ENCODE measurements at regions not wholly inside any gene's neighbourhood (a gene's known extent, or its start where the extent isn't known, plus 50 kb on each side); places are given as distances from the start of the nearest gene placed in this dataset.

GRCh38 chr18:23330423-23330822 is 122.7 kb upstream of the RIOK3 start:
- Histone ChIP-seq H3K36me3 (ENCODE audit: insufficient read depth, low read length) (no peaks in the 10 kb centered on the region), H3K4me1 (ENCODE audit: insufficient read depth, low read length) (no peaks in the 10 kb centered on the region), H3K9ac (ENCODE audit: low read length) (no peak overlapping the region), H3K27me3 (ENCODE audit: control insufficient read depth in 1 of 2, insufficient read depth in 2 of 2, low read length in 2 of 2) (no peaks in the 10 kb centered on the region), H3K27ac (ENCODE audit: low read depth, low read length) (no peak overlapping the region), H3K4me3 (ENCODE audit: low read depth in 1 of 2, low read length in 2 of 2) (no peak overlapping the region), H3K9me3 (ENCODE audit: low read length) (no peaks in the 10 kb centered on the region)

DNA sequence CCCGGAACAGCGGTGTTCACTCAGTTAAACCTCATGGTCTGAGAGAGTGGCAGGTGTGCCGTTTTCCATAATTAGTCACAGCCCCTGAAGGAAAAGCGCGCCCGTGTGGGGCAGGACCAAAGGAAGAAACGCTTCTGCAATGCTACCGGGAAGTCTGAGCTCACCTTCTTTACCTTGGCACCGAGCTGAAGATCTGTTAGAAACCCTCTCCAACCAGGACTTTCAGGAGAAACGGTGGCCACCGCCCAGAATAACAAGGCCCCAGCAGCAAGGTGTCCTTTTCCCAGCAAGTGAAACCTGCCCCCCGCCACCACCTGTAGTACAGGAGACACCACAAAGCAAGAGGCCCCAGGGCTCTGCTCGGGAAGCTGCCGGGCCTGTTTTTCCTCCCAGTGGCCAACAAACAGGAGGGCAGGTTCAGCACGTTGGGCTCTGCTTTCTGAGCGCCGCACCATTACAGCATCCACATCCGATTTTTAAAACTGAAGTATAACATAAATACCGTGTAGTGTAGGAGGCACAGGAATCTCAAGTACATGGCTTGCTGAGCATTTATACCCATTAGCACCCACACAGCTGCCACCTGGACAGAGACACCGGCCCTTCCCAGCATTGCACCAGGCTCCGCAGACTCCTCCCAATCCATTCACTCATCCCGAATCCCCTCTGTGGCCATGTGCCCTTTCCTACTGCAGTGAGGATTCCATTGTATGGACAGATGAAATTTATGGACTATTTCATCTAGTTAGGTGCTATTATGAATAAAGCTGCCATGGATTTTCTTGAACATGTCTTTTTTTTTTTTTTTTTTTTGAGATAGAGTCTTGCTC is 121.8 kb upstream of the RIOK3 start:
- H3K9me3 ChIP-seq (ENCODE audit: low read length), result no peaks in the 10 kb centered on the region
- H3K4me3 ChIP-seq (ENCODE audit: low read depth in 1 of 2, low read length in 2 of 2), result no peak overlapping the region
- H3K27ac ChIP-seq (ENCODE audit: low read depth, low read length), result no peak overlapping the region
- no peak overlapping the region for H3K9ac ChIP-seq (ENCODE audit: low read length)
- no peaks in the 10 kb centered on the region for H3K27me3 ChIP-seq (ENCODE audit: control insufficient read depth in 1 of 2, insufficient read depth in 2 of 2, low read length in 2 of 2)
- no peaks in the 10 kb centered on the region for H3K36me3 ChIP-seq (ENCODE audit: insufficient read depth, low read length)
- no peaks in the 10 kb centered on the region for H3K4me1 ChIP-seq (ENCODE audit: insufficient read depth, low read length)

DNA sequence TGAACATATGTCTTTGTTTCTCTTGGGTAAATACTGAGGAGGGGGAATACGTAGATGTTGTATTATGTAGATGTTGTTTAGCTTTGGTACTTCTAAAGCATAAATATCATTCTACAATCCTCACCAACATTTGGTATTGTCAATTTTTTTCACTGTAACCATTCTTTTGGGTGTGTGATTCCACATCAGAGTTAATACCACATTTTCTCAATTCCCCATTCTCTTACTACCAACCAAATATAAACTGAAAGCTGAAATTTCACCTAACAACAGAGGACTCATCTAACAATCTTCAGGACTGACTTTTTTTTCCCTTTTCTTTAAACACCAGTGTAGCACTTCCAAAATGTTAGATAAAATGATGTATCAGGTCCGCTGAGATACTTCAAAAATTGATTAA is 120.7 kb upstream of the RIOK3 start:
- no peaks in the 10 kb centered on the region for H3K9me3 ChIP-seq (ENCODE audit: low read length)
- no peak overlapping the region for H3K27ac ChIP-seq (ENCODE audit: low read depth, low read length)
- no peaks in the 10 kb centered on the region for H3K36me3 ChIP-seq (ENCODE audit: insufficient read depth, low read length)
- no peaks in the 10 kb centered on the region for H3K4me1 ChIP-seq (ENCODE audit: insufficient read depth, low read length)
- H3K27me3 ChIP-seq (ENCODE audit: control insufficient read depth in 1 of 2, insufficient read depth in 2 of 2, low read length in 2 of 2), result no peaks in the 10 kb centered on the region
- no peak overlapping the region for H3K9ac ChIP-seq (ENCODE audit: low read length)
- H3K4me3 ChIP-seq (ENCODE audit: low read depth in 1 of 2, low read length in 2 of 2), result no peak overlapping the region

- H3K4me3 ChIP-seq (ENCODE audit: low read depth in 1 of 2, low read length in 2 of 2), result no peak overlapping the region
Observed at GRCh38 chr18:23333827-23334226, 119.3 kb upstream of the RIOK3 start.

GRCh38 chr18:23334569-23334968 is 118.5 kb upstream of the RIOK3 start:
- H3K36me3 ChIP-seq (ENCODE audit: insufficient read depth, low read length), result no peaks in the 10 kb centered on the region
- H3K27ac ChIP-seq (ENCODE audit: low read depth, low read length), result no peak overlapping the region
- no peaks in the 10 kb centered on the region for H3K9me3 ChIP-seq (ENCODE audit: low read length)
- no peaks in the 10 kb centered on the region for H3K27me3 ChIP-seq (ENCODE audit: control insufficient read depth in 1 of 2, insufficient read depth in 2 of 2, low read length in 2 of 2)
- H3K4me1 ChIP-seq (ENCODE audit: insufficient read depth, low read length), result no peaks in the 10 kb centered on the region
- no peak overlapping the region for H3K4me3 ChIP-seq (ENCODE audit: low read depth in 1 of 2, low read length in 2 of 2)
- no peak overlapping the region for H3K9ac ChIP-seq (ENCODE audit: low read length)

More at GRCh38 chr18:23333827-23334226, 119.3 kb upstream of the RIOK3 start:
- Histone ChIP-seq H3K4me1 (ENCODE audit: insufficient read depth, low read length) (no peaks in the 10 kb centered on the region), H3K27me3 (ENCODE audit: control insufficient read depth in 1 of 2, insufficient read depth in 2 of 2, low read length in 2 of 2) (no peaks in the 10 kb centered on the region), H3K9ac (ENCODE audit: low read length) (no peak overlapping the region), H3K9me3 (ENCODE audit: low read length) (no peaks in the 10 kb centered on the region), H3K36me3 (ENCODE audit: insufficient read depth, low read length) (no peaks in the 10 kb centered on the region), H3K27ac (ENCODE audit: low read depth, low read length) (no peak overlapping the region)

DNA sequence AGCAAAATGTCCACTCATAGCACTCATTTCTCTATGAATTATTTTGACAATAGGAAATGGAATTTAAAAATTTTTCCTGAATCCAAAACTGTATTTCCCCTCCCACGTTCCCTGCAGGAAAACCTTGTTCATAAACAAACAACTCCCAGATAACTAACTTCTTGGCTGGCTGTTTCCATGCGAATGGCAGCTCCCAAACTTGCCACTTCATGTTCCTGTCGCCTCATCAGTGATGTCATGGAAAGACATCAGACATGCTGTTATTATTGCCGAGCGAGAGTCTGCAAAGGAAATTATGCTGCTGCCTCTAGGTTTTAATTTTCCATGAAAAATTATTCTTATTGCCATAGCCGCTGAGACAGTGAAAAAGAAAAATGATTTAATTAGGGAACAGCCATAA is 117.0 kb upstream of the RIOK3 start:
- Histone ChIP-seq H3K9me3 (ENCODE audit: low read length) (no peaks in the 10 kb centered on the region), H3K4me3 (ENCODE audit: low read depth in 1 of 2, low read length in 2 of 2) (no peak overlapping the region), H3K27ac (ENCODE audit: low read depth, low read length) (no peak overlapping the region), H3K27me3 (ENCODE audit: control insufficient read depth in 1 of 2, insufficient read depth in 2 of 2, low read length in 2 of 2) (no peaks in the 10 kb centered on the region), H3K4me1 (ENCODE audit: insufficient read depth, low read length) (no peaks in the 10 kb centered on the region), H3K36me3 (ENCODE audit: insufficient read depth, low read length) (no peaks in the 10 kb centered on the region), H3K9ac (ENCODE audit: low read length) (no peak overlapping the region)

- Histone ChIP-seq H3K27me3 (ENCODE audit: control insufficient read depth in 1 of 2, insufficient read depth in 2 of 2, low read length in 2 of 2) (no peaks in the 10 kb centered on the region), H3K4me3 (ENCODE audit: low read depth in 1 of 2, low read length in 2 of 2) (no peak overlapping the region), H3K27ac (ENCODE audit: low read depth, low read length) (no peak overlapping the region), H3K9ac (ENCODE audit: low read length) (no peak overlapping the region), H3K36me3 (ENCODE audit: insufficient read depth, low read length) (no peaks in the 10 kb centered on the region), H3K4me1 (ENCODE audit: insufficient read depth, low read length) (no peaks in the 10 kb centered on the region), H3K9me3 (ENCODE audit: low read length) (no peaks in the 10 kb centered on the region)
Observed at GRCh38 chr18:23337599-23338444, 115.3 kb upstream of the RIOK3 start.

DNA sequence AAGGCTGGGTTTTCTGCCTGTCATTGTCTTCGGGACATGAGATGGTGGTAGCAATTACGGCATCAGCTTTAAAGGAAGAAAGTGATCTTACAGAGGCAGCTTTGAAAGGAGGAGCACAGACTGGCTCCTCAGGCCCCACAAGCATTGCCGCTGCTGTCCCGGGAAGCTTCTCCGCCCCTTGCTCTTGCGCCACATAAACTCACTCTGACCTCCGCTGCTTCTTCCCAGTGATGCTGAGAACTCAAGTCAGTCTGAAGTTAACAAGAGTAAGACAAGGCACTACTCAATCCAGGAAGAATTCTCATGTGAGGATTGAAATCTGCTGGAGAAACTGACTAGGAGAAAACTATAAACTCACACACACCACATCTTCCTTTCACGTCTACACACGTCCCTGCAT is 112.4 kb upstream of the RIOK3 start:
- H3K9me3 ChIP-seq (ENCODE audit: low read length), result no peaks in the 10 kb centered on the region
- no peak overlapping the region for H3K27ac ChIP-seq (ENCODE audit: low read depth, low read length)
- H3K9ac ChIP-seq (ENCODE audit: low read length), result no peak overlapping the region
- no peaks in the 10 kb centered on the region for H3K36me3 ChIP-seq (ENCODE audit: insufficient read depth, low read length)
- no peaks in the 10 kb centered on the region for H3K4me1 ChIP-seq (ENCODE audit: insufficient read depth, low read length)
- no peak overlapping the region for H3K4me3 ChIP-seq (ENCODE audit: low read depth in 1 of 2, low read length in 2 of 2)
- no peaks in the 10 kb centered on the region for H3K27me3 ChIP-seq (ENCODE audit: control insufficient read depth in 1 of 2, insufficient read depth in 2 of 2, low read length in 2 of 2)

DNA sequence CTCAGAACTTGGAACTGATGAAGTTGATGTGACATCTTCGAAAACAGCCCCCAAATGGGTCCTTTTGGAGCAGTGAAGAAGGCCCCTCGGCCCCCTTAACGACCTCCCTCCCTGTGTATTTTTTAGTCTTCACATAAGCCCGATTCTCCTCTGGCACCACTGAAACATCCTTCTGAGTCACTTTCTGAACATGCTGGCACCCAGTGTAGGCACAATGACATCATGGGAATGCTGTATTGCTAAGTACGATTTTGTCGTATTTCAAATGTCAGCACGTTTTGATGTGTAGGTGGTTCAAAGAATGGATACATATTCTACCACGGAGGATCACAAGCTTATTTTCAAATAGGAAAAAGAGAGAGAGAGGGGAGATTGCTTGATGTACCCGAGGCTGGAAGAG is 111.7 kb upstream of the RIOK3 start:
- Histone ChIP-seq H3K9ac (ENCODE audit: low read length) (no peak overlapping the region), H3K27me3 (ENCODE audit: control insufficient read depth in 1 of 2, insufficient read depth in 2 of 2, low read length in 2 of 2) (no peaks in the 10 kb centered on the region), H3K4me3 (ENCODE audit: low read depth in 1 of 2, low read length in 2 of 2) (no peak overlapping the region), H3K4me1 (ENCODE audit: insufficient read depth, low read length) (no peaks in the 10 kb centered on the region), H3K27ac (ENCODE audit: low read depth, low read length) (no peak overlapping the region), H3K36me3 (ENCODE audit: insufficient read depth, low read length) (no peaks in the 10 kb centered on the region), H3K9me3 (ENCODE audit: low read length) (no peaks in the 10 kb centered on the region)

DNA sequence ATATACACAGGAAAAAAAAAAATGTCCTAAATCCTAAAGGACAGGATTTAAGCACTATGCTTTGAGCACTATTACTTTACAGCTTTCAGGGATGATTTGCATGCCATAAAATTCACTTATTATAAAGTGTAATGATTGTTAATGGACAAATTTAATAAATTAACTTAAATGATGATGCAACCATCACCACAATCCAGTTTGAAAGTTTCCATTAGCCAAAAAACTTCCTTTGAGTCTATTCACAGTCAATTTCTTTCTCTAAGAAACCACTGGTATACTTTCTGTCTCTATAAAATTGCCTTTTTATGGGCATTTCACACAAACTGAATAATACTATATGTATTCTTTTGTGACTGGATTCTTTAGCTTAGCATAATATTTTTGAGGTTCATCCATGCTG is 111.1 kb upstream of the RIOK3 start:
- H3K9ac ChIP-seq (ENCODE audit: low read length), result no peak overlapping the region
- H3K9me3 ChIP-seq (ENCODE audit: low read length), result no peaks in the 10 kb centered on the region
- no peaks in the 10 kb centered on the region for H3K36me3 ChIP-seq (ENCODE audit: insufficient read depth, low read length)
- H3K27ac ChIP-seq (ENCODE audit: low read depth, low read length), result no peak overlapping the region
- H3K4me3 ChIP-seq (ENCODE audit: low read depth in 1 of 2, low read length in 2 of 2), result no peak overlapping the region
- no peaks in the 10 kb centered on the region for H3K27me3 ChIP-seq (ENCODE audit: control insufficient read depth in 1 of 2, insufficient read depth in 2 of 2, low read length in 2 of 2)
- no peaks in the 10 kb centered on the region for H3K4me1 ChIP-seq (ENCODE audit: insufficient read depth, low read length)

GRCh38 chr18:23342506-23342905 is 110.6 kb upstream of the RIOK3 start:
- H3K27me3 ChIP-seq (ENCODE audit: control insufficient read depth in 1 of 2, insufficient read depth in 2 of 2, low read length in 2 of 2), result no peaks in the 10 kb centered on the region
- no peaks in the 10 kb centered on the region for H3K36me3 ChIP-seq (ENCODE audit: insufficient read depth, low read length)
- no peaks in the 10 kb centered on the region for H3K4me1 ChIP-seq (ENCODE audit: insufficient read depth, low read length)
- H3K4me3 ChIP-seq (ENCODE audit: low read depth in 1 of 2, low read length in 2 of 2), result no peak overlapping the region
- no peak overlapping the region for H3K27ac ChIP-seq (ENCODE audit: low read depth, low read length)
- H3K9me3 ChIP-seq (ENCODE audit: low read length), result no peaks in the 10 kb centered on the region
- no peak overlapping the region for H3K9ac ChIP-seq (ENCODE audit: low read length)

Data from muscle layer of colon (tissue), 2 donors.